Breast epithelium (tissue), 4 donors: ENCODE measurements at regions not wholly inside any gene's neighbourhood (a gene's known extent, or its start where the extent isn't known, plus 50 kb on each side); places are given as distances from the start of the nearest gene placed in this dataset.
"Not testable (repeated sequence)": the region's sequence is repeated elsewhere in the genome, so short reads cannot be mapped to it uniquely, and the experiment has no call there.

Experiments
- DNase-seq, 2 donors: peaks; one replicate each; pipeline ENCODE4 v3.0.0-alpha.2; 2019; ENCODE audit warnings: low spot score in 2 of 2
- H3K27ac ChIP-seq, 2 donors: fragments of 200-600 bp; sonication (generic) in 1 of 2; one replicate each; pipeline ENCODE4 v1.5.1; 2016 to 2019; ENCODE audit warnings: mild to moderate bottlenecking in 1 of 2
- H3K27me3 ChIP-seq, 2 donors: fragments of 200-600 bp; sonication (generic) in 1 of 2; one replicate each; pipeline versions ENCODE4 v1.5.1 to v1.6.0; 2017 to 2019; ENCODE audit warnings: control low read depth in 1 of 2, mild to moderate bottlenecking in 1 of 2
- H3K36me3 ChIP-seq: fragments of 200-600 bp; one replicate; pipeline ENCODE4 v1.5.1; 2019
- H3K4me1 ChIP-seq, 2 donors: fragments of 200-600 bp; sonication (generic); one replicate each; pipeline ENCODE4 v1.5.1; 2016 to 2019; ENCODE audit warnings: control low read depth in 1 of 2
- H3K4me3 ChIP-seq, 3 donors: fragments of 200-600 bp; sonication (generic); 1 replicate in 2 of 3; 2 replicates in 1 of 3; pipeline ENCODE4 v1.5.1; 2016 to 2019; ENCODE audit warnings: mild to moderate bottlenecking in 3 of 3, moderate library complexity in 2 of 3
- H3K9me3 ChIP-seq, 2 donors: fragments of 200-600 bp; sonication (generic) in 1 of 2; one replicate each; pipeline ENCODE4 v1.5.1; 2016 to 2019; ENCODE audit warnings: control low read depth in 1 of 2
- CTCF ChIP-seq, 3 donors: fragments of 450-650 bp; IDR thresholded peaks; one replicate each; pipeline ENCODE4 v1.5.1; 2016 to 2017; ENCODE audit warnings: antibody characterized with exemption in 3 of 3, mild to moderate bottlenecking in 3 of 3, moderate library complexity in 3 of 3
- POLR2A ChIP-seq: fragments of 450-650 bp; IDR thresholded peaks from one replicate; pipeline ENCODE4 v1.6.1; 2016; ENCODE audit warnings: antibody characterized with exemption, mild to moderate bottlenecking, moderate library complexity
- POLR2AphosphoS5 ChIP-seq, 3 donors: sonication (generic); formaldehyde crosslinking; IDR thresholded peaks; one replicate each; pipeline ENCODE4 v1.6.1; 2017; ENCODE audit warnings: antibody characterized with exemption in 3 of 3
- intact Hi-C: fragments of 100-400 bp; cut with DNase I; formaldehyde crosslinking; loops from one replicate; pipeline ENCODE4 v1.15.1; 2023; ENCODE audit warnings: low total_unique reads

- H3K4me1 ChIP-seq: no peaks in the 10 kb centered on the region
- H3K27ac ChIP-seq: no peak overlapping the region
- H3K27me3 ChIP-seq: no peaks in the 10 kb centered on the region
- no peak overlapping the region for H3K4me3 ChIP-seq
- no peaks in the 10 kb centered on the region for H3K9me3 ChIP-seq
- intact Hi-C loops: no loop called here
- DNase-seq: no peak
- no peaks in the 10 kb centered on the region for H3K36me3 ChIP-seq
- TF ChIP-seq POLR2A (no peak), POLR2AphosphoS5 (IDR thresholded peaks at IDR 0.05) (no peak), CTCF (IDR thresholded peaks at IDR 0.05) (no peak)
Observed at GRCh38 chr6:134637282-134637681, 312.6 kb downstream of the ALDH8A1 start.

- H3K4me3 ChIP-seq: no peak overlapping the region
- H3K9me3 ChIP-seq: no peaks in the 10 kb centered on the region
- intact Hi-C loops: no loop called here
- TF ChIP-seq CTCF (IDR thresholded peaks at IDR 0.05): no peak
- TF ChIP-seq POLR2A: no peak
- TF ChIP-seq POLR2AphosphoS5 (IDR thresholded peaks at IDR 0.05): no peak
- no peaks in the 10 kb centered on the region for H3K27me3 ChIP-seq
- H3K36me3 ChIP-seq: no peaks in the 10 kb centered on the region
- no peak overlapping the region for H3K27ac ChIP-seq
- no peaks in the 10 kb centered on the region for H3K4me1 ChIP-seq
- no peak for DNase-seq
Observed at GRCh38 chr6:134636186-134636799, 313.6 kb downstream of the ALDH8A1 start.

GRCh38 chr6:134634966-134635365 is 314.9 kb downstream of the ALDH8A1 start:
- no peak for DNase-seq
- intact Hi-C loops: no loop called here
- no peak for TF ChIP-seq POLR2AphosphoS5 (IDR thresholded peaks at IDR 0.05)
- no peaks in the 10 kb centered on the region for H3K36me3 ChIP-seq
- H3K4me3 ChIP-seq: no peak overlapping the region
- no peaks in the 10 kb centered on the region for H3K4me1 ChIP-seq
- H3K27ac ChIP-seq: no peak overlapping the region
- H3K9me3 ChIP-seq: no peaks in the 10 kb centered on the region
- H3K27me3 ChIP-seq: no peaks in the 10 kb centered on the region

GRCh38 chr6:134634466-134634865 is 315.4 kb downstream of the ALDH8A1 start:
- Histone ChIP-seq H3K9me3 (no peaks in the 10 kb centered on the region), H3K4me1 (no peaks in the 10 kb centered on the region), H3K27ac (no peak overlapping the region), H3K27me3 (no peaks in the 10 kb centered on the region), H3K36me3 (no peaks in the 10 kb centered on the region), H3K4me3 (no peak overlapping the region)
- no peak for DNase-seq
- TF ChIP-seq CTCF (IDR thresholded peaks at IDR 0.05): no peak
- no peak for TF ChIP-seq POLR2AphosphoS5 (IDR thresholded peaks at IDR 0.05)
- no peak for TF ChIP-seq POLR2A
- intact Hi-C loops: no loop called here

GRCh38 chr6:134632982-134633940 is 315.3 kb upstream of the SGK1 start:
- H3K27ac ChIP-seq, H3K4me1 ChIP-seq, H3K9me3 ChIP-seq, H3K27me3 ChIP-seq, H3K4me3 ChIP-seq, H3K36me3 ChIP-seq, DNase-seq, intact Hi-C loops: not testable (repeated sequence)

- TF ChIP-seq POLR2A (no peak), POLR2AphosphoS5 (IDR thresholded peaks at IDR 0.05) (no peak)
- H3K9me3 ChIP-seq: no peaks in the 10 kb centered on the region
- H3K27ac ChIP-seq: no peak overlapping the region
- no peak overlapping the region for H3K4me3 ChIP-seq
- no peaks in the 10 kb centered on the region for H3K27me3 ChIP-seq
- no peak for DNase-seq
- intact Hi-C loops: no loop called here
- H3K36me3 ChIP-seq: no peaks in the 10 kb centered on the region
- H3K4me1 ChIP-seq: no peaks in the 10 kb centered on the region
Observed at GRCh38 chr6:134632024-134632423, 314.1 kb upstream of the SGK1 start.
